ENCODE measurements at regions not wholly inside any gene's neighbourhood (a gene's known extent, or its start where the extent isn't known, plus 50 kb on each side); places are given as distances from the start of the nearest gene placed in this dataset.
"Not testable (repeated sequence)": the region's sequence is repeated elsewhere in the genome, so short reads cannot be mapped to it uniquely, and the experiment has no call there.

- DNase-seq = no peak
Measured at GRCh38 chr12:67091204-67091603, 178.0 kb upstream of the CAND1 start.

GRCh38 chr12:67091678-67092077 is 177.5 kb upstream of the CAND1 start:
- no peak for DNase-seq

DNA sequence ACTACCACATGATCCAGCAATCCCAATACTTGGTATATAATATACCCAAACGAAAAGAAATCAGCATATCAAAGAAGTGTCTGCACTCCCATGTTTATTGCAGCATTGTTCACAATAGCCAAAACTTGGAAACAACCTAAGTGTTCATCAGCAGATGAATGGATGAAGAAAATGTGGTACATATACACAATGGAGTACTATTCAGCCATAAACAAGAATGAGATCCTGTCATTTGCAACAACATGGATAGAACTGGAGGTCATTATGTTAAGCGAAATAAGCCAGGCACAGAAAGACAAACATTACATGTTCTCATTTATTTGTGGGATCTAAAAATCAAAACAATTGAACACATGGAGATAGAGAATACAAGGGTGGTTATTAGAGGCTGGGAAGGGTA is 176.2 kb upstream of the CAND1 start:
- not testable (repeated sequence) for DNase-seq

GRCh38 chr12:67096533-67097318 is 172.4 kb upstream of the CAND1 start:
- no peak for DNase-seq

DNA sequence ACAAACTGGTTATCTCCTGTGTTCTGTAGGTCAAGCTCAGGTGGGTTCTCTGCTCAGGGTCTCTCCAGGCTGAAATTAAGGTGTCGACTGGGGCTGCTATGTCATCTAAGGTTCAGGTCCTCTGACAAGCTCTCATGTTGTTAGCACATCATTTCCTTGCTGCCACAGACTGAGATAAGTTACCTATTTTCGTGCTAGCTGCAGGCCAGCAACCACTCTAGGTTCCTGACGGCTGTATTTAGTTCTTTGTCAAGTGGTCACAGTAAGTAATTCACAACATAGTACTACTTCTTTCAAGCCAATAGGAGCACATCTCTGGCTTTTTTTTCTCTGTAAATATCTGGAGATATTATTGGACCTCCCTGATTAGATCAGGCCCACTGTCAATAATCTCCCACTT is 169.3 kb upstream of the CAND1 start:
- DNase-seq = no peak

GRCh38 chr12:67103521-67103920 is 165.6 kb upstream of the CAND1 start:
- DNase-seq = no peak

DNA sequence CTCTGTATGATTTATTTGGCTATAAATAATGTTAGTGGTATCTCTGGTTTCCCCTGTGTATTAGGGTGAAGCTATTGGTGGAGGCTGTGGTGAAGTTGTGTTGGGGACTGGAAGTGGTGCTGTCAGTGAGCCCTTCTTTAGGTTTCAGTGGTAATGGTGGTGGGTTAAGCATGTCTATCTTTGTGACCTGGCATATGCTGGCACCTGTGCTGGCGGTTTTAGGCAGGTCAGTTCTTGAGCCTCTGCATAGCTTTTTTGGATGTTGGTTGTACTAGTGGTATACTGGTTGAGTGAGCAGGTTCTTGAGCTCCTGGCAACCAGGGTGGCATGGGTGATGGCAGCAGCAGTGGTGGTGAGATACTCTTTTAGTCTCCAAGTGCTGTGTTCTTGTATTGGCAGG is 161.9 kb upstream of the CAND1 start:
- no peak for DNase-seq

GRCh38 chr12:67107751-67108269 is 161.3 kb upstream of the CAND1 start:
- no peak for DNase-seq

- DNase-seq = not testable (repeated sequence)
Measured at GRCh38 chr12:67110345-67110744, 158.8 kb upstream of the CAND1 start.

- no peak for DNase-seq
Measured at GRCh38 chr12:67111182-67111581, 158.0 kb upstream of the CAND1 start.

GRCh38 chr12:67112586-67112985 is 156.6 kb upstream of the CAND1 start:
- DNase-seq = no peak

- no peak for DNase-seq
Measured at GRCh38 chr12:67116134-67116533, 153.0 kb upstream of the CAND1 start.

- DNase-seq = no peak
Measured at GRCh38 chr12:67122584-67122983, 146.6 kb upstream of the CAND1 start.

- no peak for DNase-seq
Measured at GRCh38 chr12:67137256-67137655, 131.9 kb upstream of the CAND1 start.

- DNase-seq = no peak
Measured at GRCh38 chr12:67141296-67142018, 127.7 kb upstream of the CAND1 start.

- no peak for DNase-seq
Measured at GRCh38 chr12:67145692-67146091, 123.5 kb upstream of the CAND1 start.

DNA sequence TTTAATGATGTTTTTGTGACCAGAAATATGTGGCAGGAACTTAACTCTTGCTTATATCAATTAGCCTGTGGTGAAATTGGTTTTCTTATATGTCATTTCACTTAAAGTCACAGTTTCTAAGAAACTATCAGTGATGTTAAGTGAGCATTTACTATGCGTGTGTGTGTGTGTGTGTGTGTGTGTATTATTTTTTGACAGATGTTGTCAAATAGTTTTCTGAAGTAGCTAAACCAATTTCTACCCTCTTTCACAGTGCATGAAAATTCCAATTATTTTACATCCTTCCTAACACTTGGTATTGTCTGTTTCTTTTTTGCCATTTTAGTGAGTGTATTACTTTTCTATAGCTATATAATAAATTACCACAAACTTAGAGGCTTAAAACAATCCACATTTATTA is 122.1 kb upstream of the CAND1 start:
- DNase-seq = no peak

- DNase-seq = no peak
Measured at GRCh38 chr12:67147447-67147846, 121.7 kb upstream of the CAND1 start.

DNA sequence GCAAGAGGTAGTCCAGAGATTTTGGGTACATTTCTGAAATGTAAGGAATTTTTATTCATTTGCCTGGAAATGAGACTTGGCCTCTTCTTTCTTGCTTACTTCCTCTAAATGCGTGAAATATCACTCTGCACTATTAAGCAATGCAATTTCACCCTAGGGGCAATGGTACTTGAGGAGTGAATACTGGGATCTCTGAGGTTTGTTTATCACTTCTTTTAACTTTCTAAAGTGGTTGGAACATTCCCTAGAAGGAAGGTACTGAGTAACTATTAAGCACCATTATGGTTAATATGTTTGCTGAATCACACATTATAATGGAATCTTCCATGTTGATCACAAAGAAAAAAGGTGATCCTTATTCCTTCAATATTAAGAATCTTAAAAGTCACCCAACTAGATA is 120.9 kb upstream of the CAND1 start:
- no peak for DNase-seq

DNA sequence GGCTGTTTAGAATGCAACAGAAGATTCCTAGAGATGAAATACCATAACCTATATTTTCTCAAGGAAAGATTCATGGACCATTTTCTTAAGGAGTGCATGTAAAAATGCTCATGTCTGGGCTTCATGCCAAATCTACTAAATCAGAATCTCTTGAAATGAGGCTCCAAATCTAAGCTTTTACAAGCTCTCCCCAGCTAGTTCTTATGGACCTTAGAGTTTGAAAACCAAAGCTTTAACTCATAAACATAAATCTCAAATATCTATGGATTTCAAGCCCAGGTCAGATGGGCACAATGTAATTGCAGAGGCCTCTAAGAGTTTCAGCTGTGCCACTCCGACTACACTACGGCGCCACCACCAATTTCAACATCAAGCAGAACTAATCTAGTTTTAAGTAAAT is 117.3 kb upstream of the CAND1 start:
- no peak for DNase-seq

GRCh38 chr12:67152451-67152850 is 116.7 kb upstream of the CAND1 start:
- no peak for DNase-seq

- no peak for DNase-seq
Measured at GRCh38 chr12:67154901-67155300, 114.3 kb upstream of the CAND1 start.

- DNase-seq = no peak
Measured at GRCh38 chr12:67155863-67156262, 113.3 kb upstream of the CAND1 start.

- peak; percentile 20 for DNase-seq
Measured at GRCh38 chr12:67161322-67161918, 107.7 kb upstream of the CAND1 start.

Measured in activated CD4-positive, alpha-beta T cell treated with anti-CD3 and anti-CD28 coated beads, Interleukin-2, amount 50 U/mL, for 1 hour (primary cell).